Cardiac fibroblast (primary cell): ENCODE measurements at regions not wholly inside any gene's neighbourhood (a gene's known extent, or its start where the extent isn't known, plus 50 kb on each side); places are given as distances from the start of the nearest gene placed in this dataset.

Experiments
- DNase-seq, 2 donors: peaks; one replicate each; pipeline versions ENCODE4 v3.0.0 to v3.0.0-alpha.2; 2010; ENCODE audit warnings: low read depth in 2 of 2
- H3K4me3 ChIP-seq, 2 donors: replicated peaks in 1 of 2; 1 replicate in 1 of 2; 2 replicates in 1 of 2; pipeline ENCODE4 v1.5.1; 2011; ENCODE audit warnings: low read depth in 2 of 2, low read length in 2 of 2, mild to moderate bottlenecking in 2 of 2, moderate library complexity in 1 of 2
- CTCF ChIP-seq: IDR thresholded peaks from one replicate; pipeline ENCODE4 v1.5.1; 2011; ENCODE audit warnings: low read depth, mild to moderate bottlenecking, low read length, inconsistent platforms

- peak; percentile 58 to 87 for DNase-seq
- no peak overlapping the region for H3K4me3 ChIP-seq
- no peak for TF ChIP-seq CTCF
Measured at GRCh38 chr10:89100680-89101079, 106.4 kb downstream of the CH25H start.

- DNase-seq: no peak
- H3K4me3 ChIP-seq: no peak overlapping the region
- TF ChIP-seq CTCF: no peak
Measured at GRCh38 chr10:89097226-89097625, 106.6 kb downstream of the FAS start.

GRCh38 chr10:89095701-89096391 lies 105.2 kb downstream of the FAS start:
- TF ChIP-seq CTCF: no peak
- no peak for DNase-seq
- H3K4me3 ChIP-seq: no peak overlapping the region

- DNase-seq: no peak
- no peak overlapping the region for H3K4me3 ChIP-seq
Measured at GRCh38 chr10:89093728-89094127, 103.1 kb downstream of the FAS start.

GRCh38 chr10:89092981-89093380 lies 102.4 kb downstream of the FAS start:
- no peak for TF ChIP-seq CTCF
- no peak overlapping the region for H3K4me3 ChIP-seq
- DNase-seq: no peak

More at GRCh38 chr10:89093728-89094127, 103.1 kb downstream of the FAS start:
- no peak for TF ChIP-seq CTCF

GRCh38 chr10:89092439-89092838 lies 101.8 kb downstream of the FAS start:
- TF ChIP-seq CTCF: no peak
- no peak overlapping the region for H3K4me3 ChIP-seq
- no peak for DNase-seq

GRCh38 chr10:89091496-89091895 lies 100.9 kb downstream of the FAS start:
- DNase-seq: peak; percentile 43 to 46
- no peak for TF ChIP-seq CTCF
- H3K4me3 ChIP-seq: no peak overlapping the region
